ENCODE measurements at regions not wholly inside any gene's neighbourhood (a gene's known extent, or its start where the extent isn't known, plus 50 kb on each side); places are given as distances from the start of the nearest gene placed in this dataset.
A peak's percentile ranks its signal among the peaks of the same experiment; 100 is the strongest.
"Not testable (repeated sequence)": the region's sequence is repeated elsewhere in the genome, so short reads cannot be mapped to it uniquely, and the experiment has no call there.

- not testable (repeated sequence) for DNase-seq (ENCODE audit: low read depth in 4 of 4, low spot score in 3 of 4)
Observed at GRCh38 chr9:29188771-29189170, 1615.5 kb upstream of the C9orf72 start.

GRCh38 chr9:29189221-29189620, 1615.9 kb upstream of the C9orf72 start:
- DNase-seq (ENCODE audit: low read depth in 4 of 4, low spot score in 3 of 4), result not testable (repeated sequence)

- no peak for DNase-seq (ENCODE audit: low read depth in 4 of 4, low spot score in 3 of 4)
Observed at GRCh38 chr9:29198861-29199260, 1625.6 kb upstream of the C9orf72 start.

DNA sequence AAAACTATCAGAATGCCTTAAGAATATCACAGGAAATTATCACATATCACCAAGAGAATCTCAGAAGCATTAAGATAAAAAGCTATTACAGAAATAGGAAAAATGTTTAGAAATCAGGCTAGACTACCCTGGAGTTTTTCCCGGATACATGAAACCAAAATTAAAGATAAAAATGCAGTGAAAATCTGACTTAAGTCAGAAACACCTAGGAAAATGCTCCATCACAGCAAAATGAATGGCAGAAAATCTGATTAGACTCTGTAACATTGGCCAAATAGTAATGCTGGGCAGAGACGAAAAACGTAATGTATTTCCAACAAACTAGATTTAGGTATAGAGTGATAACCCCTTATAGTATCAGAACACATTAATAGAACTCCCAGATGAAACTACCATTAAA, 1626.7 kb upstream of the C9orf72 start:
- no peak for DNase-seq (ENCODE audit: low read depth in 4 of 4, low spot score in 3 of 4)

- no peak for DNase-seq (ENCODE audit: low read depth in 4 of 4, low spot score in 3 of 4)
Observed at GRCh38 chr9:29200650-29201049, 1627.4 kb upstream of the C9orf72 start.

DNA sequence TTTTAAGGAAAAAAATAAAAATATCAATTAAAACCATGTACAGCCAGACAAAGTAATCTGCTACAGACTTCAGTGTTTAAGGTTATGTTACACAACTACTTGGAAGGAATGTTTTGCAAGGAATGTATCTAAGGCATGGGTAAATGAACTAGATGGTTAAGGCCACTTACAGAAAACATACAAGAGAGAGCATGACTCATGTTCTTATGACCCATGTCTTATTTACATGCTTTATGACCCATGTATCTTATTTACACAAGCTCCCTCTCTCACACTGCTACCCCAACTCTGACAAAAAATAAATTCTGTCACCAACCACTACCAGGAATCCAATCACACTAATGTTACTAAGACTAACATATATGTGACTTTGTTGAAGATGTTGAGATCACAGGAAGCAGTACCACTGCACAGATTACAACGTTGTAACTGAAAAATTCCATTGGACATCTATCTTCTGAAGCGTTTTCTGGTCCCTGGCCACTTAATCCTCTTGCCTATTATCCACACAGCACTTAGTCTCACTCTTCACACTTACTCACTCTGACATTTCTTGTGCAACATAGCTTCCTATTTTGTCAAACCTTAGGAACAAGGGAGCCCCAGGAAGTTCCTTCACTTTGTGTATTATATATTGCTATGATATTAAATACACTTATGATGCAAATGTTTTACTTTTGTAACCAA, 1630.1 kb upstream of the C9orf72 start:
- no peak for DNase-seq (ENCODE audit: low read depth in 4 of 4, low spot score in 3 of 4)

- DNase-seq (ENCODE audit: low read depth in 4 of 4, low spot score in 3 of 4), result no peak
Observed at GRCh38 chr9:29208670-29209069, 1635.4 kb upstream of the C9orf72 start.

GRCh38 chr9:29209748-29210291, 1636.5 kb upstream of the C9orf72 start:
- no peak for DNase-seq (ENCODE audit: low read depth in 4 of 4, low spot score in 3 of 4)

DNA sequence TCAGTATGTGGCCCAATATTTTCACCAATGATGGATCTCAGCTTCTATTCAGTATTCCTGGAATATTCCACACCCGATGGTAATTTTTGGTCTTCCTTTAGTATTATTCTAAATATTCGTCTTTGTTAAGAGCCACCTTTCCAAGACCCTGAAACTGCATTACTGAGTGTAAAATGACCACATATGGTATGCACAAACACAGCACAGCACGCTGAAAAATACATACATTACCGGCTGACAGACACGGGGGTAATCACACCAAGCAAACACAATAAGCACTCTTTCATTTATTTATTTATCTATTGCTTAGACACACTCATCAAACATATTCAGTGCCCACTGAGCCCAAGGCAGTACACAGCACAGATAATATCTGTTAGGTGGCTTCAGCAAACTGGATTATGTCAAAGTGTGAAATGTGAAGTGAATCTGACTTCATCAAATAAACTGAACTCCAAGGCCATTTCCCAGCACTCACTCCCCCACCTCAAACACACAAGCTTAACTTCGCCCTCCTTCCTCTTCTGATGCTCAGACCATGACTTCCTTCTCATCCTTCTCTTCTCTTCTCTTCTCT, 1637.8 kb upstream of the C9orf72 start:
- no peak for DNase-seq (ENCODE audit: low read depth in 4 of 4, low spot score in 3 of 4)

GRCh38 chr9:29211580-29212396, 1638.5 kb upstream of the C9orf72 start:
- DNase-seq (ENCODE audit: low read depth in 4 of 4, low spot score in 3 of 4), result peak in 2 of 4 donors; percentile 31 to 46

- DNase-seq (ENCODE audit: low read depth in 4 of 4, low spot score in 3 of 4), result peak in 2 of 4 donors; percentile 10 to 21
Observed at GRCh38 chr9:29212397-29213387, 1639.4 kb upstream of the C9orf72 start.

DNA sequence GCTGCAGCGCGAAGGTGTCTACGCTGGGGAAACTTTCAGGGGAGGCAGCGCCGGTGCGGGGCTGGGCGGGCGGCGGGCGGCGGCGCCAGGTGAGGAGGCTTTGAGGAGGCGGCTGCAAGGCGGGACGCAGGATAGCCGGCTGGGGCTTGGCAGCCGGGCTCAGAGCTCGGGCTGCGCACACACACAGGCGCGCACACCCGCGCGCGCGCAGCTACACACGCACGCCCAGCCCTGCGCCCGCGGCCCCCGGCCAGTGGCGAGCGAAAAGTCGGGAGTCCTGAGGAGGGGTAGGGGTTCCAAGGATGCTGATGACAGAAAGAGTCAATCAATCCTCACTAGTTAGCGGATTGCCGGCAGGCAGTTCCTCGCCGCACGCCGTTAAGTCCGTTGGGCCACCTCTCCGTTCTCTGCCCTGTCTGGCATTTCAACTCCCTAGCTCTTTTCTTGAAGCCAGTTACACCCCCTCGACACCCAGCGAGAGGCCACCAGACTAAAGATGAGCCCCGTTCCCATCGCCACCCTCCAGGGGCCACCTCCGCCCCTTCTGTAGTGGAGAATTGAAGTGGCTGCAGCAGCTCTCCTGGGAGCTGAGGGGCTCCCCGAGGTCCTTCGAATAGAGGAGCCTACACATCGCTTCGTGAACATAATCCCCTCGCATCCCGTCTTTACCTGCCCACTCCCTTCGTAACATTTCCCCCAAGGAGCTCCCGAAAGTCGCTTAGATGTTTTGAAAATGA, 1640.3 kb upstream of the C9orf72 start, which contains the start of gene LINGO2:
TSS of gene LINGO2 (minus strand) at position 185 of the 737 bp plus-strand sequence.
- DNase-seq (ENCODE audit: low read depth in 4 of 4, low spot score in 3 of 4), result peak in 2 of 4 donors; percentile 20 to 54

DNA sequence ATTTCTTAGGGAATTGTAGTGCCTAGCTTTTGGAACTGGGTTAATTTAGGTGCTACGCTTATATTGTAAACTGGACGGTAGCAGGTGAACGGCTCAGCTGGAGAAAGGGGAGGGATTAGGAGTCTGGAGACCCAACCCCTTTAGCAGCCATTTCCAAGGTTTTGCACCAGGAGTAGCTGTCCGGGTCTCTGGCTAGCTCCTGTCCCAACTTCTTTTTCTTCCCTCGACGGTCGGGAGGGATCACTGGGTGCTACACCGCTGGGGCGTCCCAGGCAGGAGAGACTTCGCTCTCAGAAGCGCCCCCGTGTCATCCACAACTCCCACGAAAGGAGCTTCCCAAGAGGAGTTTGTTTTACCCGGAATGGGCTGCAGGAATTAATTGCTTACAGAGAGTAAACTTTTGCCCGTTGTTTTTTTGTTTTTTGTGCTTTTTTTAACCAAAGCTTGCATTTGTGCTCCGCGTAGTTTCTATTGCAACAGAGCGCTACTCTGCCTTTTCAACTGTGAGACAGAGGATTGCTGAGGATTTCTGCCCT, 1640.9 kb upstream of the C9orf72 start:
- no peak for DNase-seq (ENCODE audit: low read depth in 4 of 4, low spot score in 3 of 4)

GRCh38 chr9:29214690-29215253, 1641.5 kb upstream of the C9orf72 start:
- no peak for DNase-seq (ENCODE audit: low read depth in 4 of 4, low spot score in 3 of 4)

GRCh38 chr9:29217966-29218365, 1644.7 kb upstream of the C9orf72 start:
- no peak for DNase-seq (ENCODE audit: low read depth in 4 of 4, low spot score in 3 of 4)

- DNase-seq (ENCODE audit: low read depth in 4 of 4, low spot score in 3 of 4), result no peak
Observed at GRCh38 chr9:29220596-29221251, 1647.4 kb upstream of the C9orf72 start.

DNA sequence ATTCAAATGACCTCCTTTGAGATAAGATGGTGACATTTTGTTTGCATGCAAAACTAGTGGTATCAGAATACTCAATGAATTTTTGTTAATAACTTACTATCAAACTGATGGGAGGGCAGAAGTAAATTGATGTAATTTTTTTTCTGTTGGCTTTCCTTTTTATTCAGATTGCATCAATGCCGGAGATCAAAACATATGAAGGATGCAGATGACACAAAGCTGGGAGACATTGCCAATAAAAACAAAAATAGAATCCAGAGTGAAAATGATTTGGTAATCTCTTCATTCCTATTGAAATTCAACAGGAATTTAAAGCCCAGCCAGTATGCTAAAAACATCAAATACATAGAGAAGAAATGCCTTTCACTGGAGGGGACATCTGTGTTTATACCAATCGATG, 1655.3 kb upstream of the C9orf72 start:
- no peak for DNase-seq (ENCODE audit: low read depth in 4 of 4, low spot score in 3 of 4)

- no peak for DNase-seq (ENCODE audit: low read depth in 4 of 4, low spot score in 3 of 4)
Observed at GRCh38 chr9:29230931-29231330, 1657.7 kb upstream of the C9orf72 start.

Data from right renal pelvis (tissue), 4 donors.